Liver (tissue), 8 donors: ENCODE measurements at regions not wholly inside any gene's neighbourhood (a gene's known extent, or its start where the extent isn't known, plus 50 kb on each side); places are given as distances from the start of the nearest gene placed in this dataset.
A peak's percentile ranks its signal among the peaks of the same experiment; 100 is the strongest.

Experiments
- DNase-seq: peaks from one replicate; pipeline ENCODE4 v3.0.0-alpha.2; 2017; ENCODE audit warnings: low spot score
- H3K27ac ChIP-seq, 2 donors: one replicate each; pipeline ENCODE4 v1.7.0; 2013; ENCODE audit warnings: inconsistent platforms in 2 of 2, low read length in 2 of 2, control low read depth in 1 of 2, low read depth in 1 of 2, mild to moderate bottlenecking in 1 of 2
- H3K27me3 ChIP-seq, 4 donors: one replicate each; pipeline versions ENCODE4 v1.6.1 to v1.7.0; 2013; ENCODE audit warnings: low read length in 3 of 4, inconsistent platforms in 1 of 4, mild to moderate bottlenecking in 1 of 4, moderate library complexity in 1 of 4; ENCODE audit not compliant: control insufficient read depth in 4 of 4, insufficient read depth in 4 of 4
- H3K36me3 ChIP-seq, 4 donors: one replicate each; pipeline versions ENCODE4 v1.6.1 to v1.7.0; 2013; ENCODE audit warnings: low read length in 3 of 4, mild to moderate bottlenecking in 3 of 4, low read depth in 1 of 4, moderate library complexity in 1 of 4; ENCODE audit not compliant: control insufficient read depth in 4 of 4, insufficient read depth in 3 of 4
- H3K4me1 ChIP-seq, 4 donors: one replicate each; pipeline versions ENCODE4 v1.6.1 to v1.7.0; 2013; ENCODE audit warnings: low read length in 3 of 4, mild to moderate bottlenecking in 3 of 4, moderate library complexity in 1 of 4; ENCODE audit not compliant: control insufficient read depth in 4 of 4, insufficient read depth in 4 of 4
- H3K4me3 ChIP-seq, 3 donors: one replicate each; pipeline versions ENCODE4 v1.6.1 to v1.7.0; 2013; ENCODE audit warnings: low read length in 3 of 3, control low read depth in 1 of 3, low read depth in 1 of 3, mild to moderate bottlenecking in 1 of 3
- H3K9ac ChIP-seq, 2 donors: one replicate each; pipeline ENCODE4 v1.7.0; 2013; ENCODE audit warnings: low read length in 2 of 2, mild to moderate bottlenecking in 2 of 2, moderate library complexity in 2 of 2, control low read depth in 1 of 2, low read depth in 1 of 2
- H3K9me3 ChIP-seq, 4 donors: one replicate each; pipeline versions ENCODE4 v1.6.1 to v1.7.0; 2013; ENCODE audit warnings: low read length in 3 of 4; ENCODE audit not compliant: control insufficient read depth in 4 of 4
- ATF3 ChIP-seq: IDR thresholded peaks from 2 replicates; pipeline ENCODE4 v1.6.1; 2016; ENCODE audit warnings: antibody characterized with exemption
- EGR1 ChIP-seq, 2 donors: IDR thresholded peaks; 2 replicates each; pipeline ENCODE4 v1.6.1; 2016 to 2018; ENCODE audit warnings: antibody characterized with exemption in 2 of 2, low read depth in 2 of 2
- FOXA1 ChIP-seq: IDR thresholded peaks from 2 replicates; pipeline ENCODE4 v1.6.1; 2016; ENCODE audit warnings: antibody characterized with exemption
- FOXA2 ChIP-seq: IDR thresholded peaks from 2 replicates; pipeline ENCODE4 v1.6.1; 2016; ENCODE audit warnings: antibody characterized with exemption
- GABPA ChIP-seq, 2 donors: IDR thresholded peaks in 1 of 2; conservative IDR thresholded peaks in 1 of 2; 2 replicates each; pipeline ENCODE4 v1.6.1; 2016; ENCODE audit warnings: antibody characterized with exemption in 2 of 2, mild to moderate bottlenecking in 1 of 2, moderate library complexity in 1 of 2
- HNF4A ChIP-seq, 2 donors: conservative IDR thresholded peaks; 2 replicates each; pipeline ENCODE4 v1.6.1; 2016; ENCODE audit warnings: antibody characterized with exemption in 2 of 2, mild to moderate bottlenecking in 2 of 2
- HNF4G ChIP-seq: IDR thresholded peaks from 2 replicates; pipeline ENCODE4 v1.6.1; 2016; ENCODE audit warnings: antibody characterized with exemption
- JUND ChIP-seq, 2 donors: IDR thresholded peaks; 2 replicates each; pipeline ENCODE4 v1.6.1; 2016; ENCODE audit warnings: antibody characterized with exemption in 2 of 2
- MAX ChIP-seq: IDR thresholded peaks from 2 replicates; pipeline ENCODE4 v1.6.1; 2016; ENCODE audit warnings: antibody characterized with exemption
- NR2F2 ChIP-seq: IDR thresholded peaks from 2 replicates; pipeline ENCODE4 v1.6.1; 2016; ENCODE audit warnings: antibody characterized with exemption
- RAD21 ChIP-seq, 2 donors: IDR thresholded peaks; 2 replicates each; pipeline ENCODE4 v1.6.1; 2016; ENCODE audit warnings: antibody characterized with exemption in 2 of 2, mild to moderate bottlenecking in 2 of 2
- REST ChIP-seq: IDR thresholded peaks from 2 replicates; pipeline ENCODE4 v1.6.1; 2016; ENCODE audit warnings: antibody characterized with exemption, mild to moderate bottlenecking
- RXRA ChIP-seq, 2 donors: IDR thresholded peaks; 2 replicates each; pipeline ENCODE4 v1.6.1; 2017 to 2018; ENCODE audit warnings: antibody characterized with exemption in 2 of 2, mild to moderate bottlenecking in 1 of 2
- SP1 ChIP-seq: IDR thresholded peaks from 2 replicates; pipeline ENCODE4 v1.6.1; 2018; ENCODE audit warnings: antibody characterized with exemption, mild to moderate bottlenecking
- TAF1 ChIP-seq: conservative IDR thresholded peaks from 2 replicates; pipeline ENCODE4 v1.6.1; 2016; ENCODE audit warnings: antibody characterized with exemption, mild to moderate bottlenecking
- YY1 ChIP-seq: IDR thresholded peaks from 2 replicates; pipeline ENCODE4 v1.6.1; 2016; ENCODE audit warnings: antibody characterized with exemption, mild to moderate bottlenecking
- WGBS: extraction: QIAGEN DNeasy Blood & Tissue Kit; methylation state at CpG from one replicate; pipeline ENCODE4 v1.1.7; 2013; 5-methylcytosine and 5-hydroxymethylcytosine counted together
- TF ChIP-seq, protein P1 (sequence below): IDR thresholded peaks from 2 replicates; pipeline ENCODE4 v1.6.1; 2016; ENCODE audit warnings: antibody characterized with exemption
- TF ChIP-seq, protein P2 (sequence below): fragments of 150-350 bp; IDR thresholded peaks from 2 replicates; pipeline ENCODE4 v1.5.1; 2017; ENCODE audit warnings: improper control_type of control experiment, low read depth, low read length; ENCODE audit not compliant: missing input control
- donor health status: healthy.
- donor health status: healthy.
- donor health status: healthy.
- donor health status: healthy.
- donor health status: healthy.

GRCh38 chr20:60087563-60088105 lies 129.4 kb downstream of the CDH26 start:
- H3K36me3 ChIP-seq, result no peaks in the 10 kb centered on the region
- H3K9me3 ChIP-seq, result peaks cover 0 to 4% (median 0%) of the 10 kb centered on the region in 4 donors
- peaks cover 0 to 23% (median 2%) of the 10 kb centered on the region in 4 donors for H3K27me3 ChIP-seq
- H3K9ac ChIP-seq, result no peak overlapping the region
- DNase-seq, result no peak
- TF ChIP-seq REST (no peak), FOXA2 (no peak), FOXA1 (no peak), EGR1 (IDR thresholded peaks at IDR 0.05; ENCODE audit: low read depth in 2 of 2) (no peak), SP1 (no peak), NR2F2 (no peak), MAX (no peak), TAF1 (no peak), YY1 (no peak), HNF4A (conservative IDR thresholded peaks at IDR 0.05) (no peak), ATF3 (no peak), RXRA (IDR thresholded peaks at IDR 0.05) (no peak), RAD21 (IDR thresholded peaks at IDR 0.05) (no peak), GABPA (IDR thresholded peaks at IDR 0.05 in 1 of 2, conservative IDR thresholded peaks at IDR 0.05 in 1 of 2) (no peak), JUND (IDR thresholded peaks at IDR 0.05) (no peak), HNF4G (no peak)
- TF ChIP-seq, protein P1, sequence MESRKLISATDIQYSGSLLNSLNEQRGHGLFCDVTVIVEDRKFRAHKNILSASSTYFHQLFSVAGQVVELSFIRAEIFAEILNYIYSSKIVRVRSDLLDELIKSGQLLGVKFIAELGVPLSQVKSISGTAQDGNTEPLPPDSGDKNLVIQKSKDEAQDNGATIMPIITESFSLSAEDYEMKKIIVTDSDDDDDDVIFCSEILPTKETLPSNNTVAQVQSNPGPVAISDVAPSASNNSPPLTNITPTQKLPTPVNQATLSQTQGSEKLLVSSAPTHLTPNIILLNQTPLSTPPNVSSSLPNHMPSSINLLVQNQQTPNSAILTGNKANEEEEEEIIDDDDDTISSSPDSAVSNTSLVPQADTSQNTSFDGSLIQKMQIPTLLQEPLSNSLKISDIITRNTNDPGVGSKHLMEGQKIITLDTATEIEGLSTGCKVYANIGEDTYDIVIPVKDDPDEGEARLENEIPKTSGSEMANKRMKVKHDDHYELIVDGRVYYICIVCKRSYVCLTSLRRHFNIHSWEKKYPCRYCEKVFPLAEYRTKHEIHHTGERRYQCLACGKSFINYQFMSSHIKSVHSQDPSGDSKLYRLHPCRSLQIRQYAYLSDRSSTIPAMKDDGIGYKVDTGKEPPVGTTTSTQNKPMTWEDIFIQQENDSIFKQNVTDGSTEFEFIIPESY, result no peak
- TF ChIP-seq, protein P2, sequence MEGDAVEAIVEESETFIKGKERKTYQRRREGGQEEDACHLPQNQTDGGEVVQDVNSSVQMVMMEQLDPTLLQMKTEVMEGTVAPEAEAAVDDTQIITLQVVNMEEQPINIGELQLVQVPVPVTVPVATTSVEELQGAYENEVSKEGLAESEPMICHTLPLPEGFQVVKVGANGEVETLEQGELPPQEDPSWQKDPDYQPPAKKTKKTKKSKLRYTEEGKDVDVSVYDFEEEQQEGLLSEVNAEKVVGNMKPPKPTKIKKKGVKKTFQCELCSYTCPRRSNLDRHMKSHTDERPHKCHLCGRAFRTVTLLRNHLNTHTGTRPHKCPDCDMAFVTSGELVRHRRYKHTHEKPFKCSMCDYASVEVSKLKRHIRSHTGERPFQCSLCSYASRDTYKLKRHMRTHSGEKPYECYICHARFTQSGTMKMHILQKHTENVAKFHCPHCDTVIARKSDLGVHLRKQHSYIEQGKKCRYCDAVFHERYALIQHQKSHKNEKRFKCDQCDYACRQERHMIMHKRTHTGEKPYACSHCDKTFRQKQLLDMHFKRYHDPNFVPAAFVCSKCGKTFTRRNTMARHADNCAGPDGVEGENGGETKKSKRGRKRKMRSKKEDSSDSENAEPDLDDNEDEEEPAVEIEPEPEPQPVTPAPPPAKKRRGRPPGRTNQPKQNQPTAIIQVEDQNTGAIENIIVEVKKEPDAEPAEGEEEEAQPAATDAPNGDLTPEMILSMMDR, result no peak
- peak overlapping the region in 1 of 3 donors; percentile 15 for H3K4me3 ChIP-seq
- H3K4me1 ChIP-seq, result no peaks in the 10 kb centered on the region
- WGBS, result 5% methylated on average over 60 of the region's 60 CpGs
- no peak overlapping the region for H3K27ac ChIP-seq
